Psoas muscle (tissue), 7 donors: ENCODE measurements at regions not wholly inside any gene's neighbourhood (a gene's known extent, or its start where the extent isn't known, plus 50 kb on each side); places are given as distances from the start of the nearest gene placed in this dataset.

ENCODE experiments used
- ATAC-seq, 4 donors: fragments of 200-7000 bp; cut with Tn5 transposase; one replicate each; pipeline ENCODE4 v1.9.1; 2020; ENCODE audit warnings: moderate library complexity in 3 of 4, mild to moderate bottlenecking in 2 of 4
- DNase-seq, 2 donors: peaks; one replicate each; pipeline ENCODE4 v3.0.0-alpha.2; 2020
- H3K27ac ChIP-seq: fragments of 200-600 bp; one replicate; pipeline ENCODE4 v1.8.0; 2022
- H3K27me3 ChIP-seq, 3 donors: fragments of 200-600 bp in 1 of 3; one replicate each; pipeline versions ENCODE4 v1.6.1 to v1.8.0; 2013 to 2022; ENCODE audit warnings: low read length in 2 of 3, mild to moderate bottlenecking in 2 of 3, moderate library complexity in 1 of 3; ENCODE audit not compliant: insufficient read depth in 3 of 3
- H3K36me3 ChIP-seq, 2 donors: fragments of 200-600 bp in 1 of 2; one replicate each; pipeline versions ENCODE4 v1.6.1 to v1.8.0; 2013 to 2022; ENCODE audit warnings: low read depth in 1 of 2, mild to moderate bottlenecking in 1 of 2, moderate library complexity in 1 of 2; ENCODE audit not compliant: insufficient read depth in 1 of 2
- H3K4me1 ChIP-seq: fragments of 200-600 bp; one replicate; pipeline ENCODE4 v1.8.0; 2022
- H3K4me3 ChIP-seq: fragments of 200-600 bp; one replicate; pipeline ENCODE4 v1.8.0; 2022; ENCODE audit warnings: mild to moderate bottlenecking
- H3K9me3 ChIP-seq: fragments of 200-600 bp; one replicate; pipeline ENCODE4 v1.8.0; 2022
- CTCF ChIP-seq: fragments of 200-600 bp; IDR thresholded peaks from one replicate; pipeline ENCODE4 v1.8.0; 2022; ENCODE audit warnings: antibody characterized with exemption
- WGBS, 3 donors: extraction: QIAGEN DNeasy Blood & Tissue Kit; methylation state at CpG; one replicate each; pipeline versions ENCODE4 v1.1.6 to v1.1.7; 2013; 5-methylcytosine and 5-hydroxymethylcytosine counted together
- intact Hi-C, 2 donors: fragments of 100-400 bp; cut with DNase I; formaldehyde crosslinking; loops; one replicate each; pipeline versions ENCODE4 v1.11.0 to v1.14.2; 2022
- donor health status: healthy with polysubstance abuse.
- donor health status: DM: no; HTN: no; CAD: no; lungs with moderate emphysema.
- donor health status: Bipolar disorder and iron deficiency.
- donor health status: healthy.
- donor health status: DM: yes; HTN: yes; CAD: no.
- donor health status: DM: no; HTN: no; CAD: no.
- donor health status: DM: yes; HTN: yes; CAD: no.

GRCh38 chr6:56752534-56752933 lies 109.8 kb upstream of the DST start:
- Histone ChIP-seq H3K36me3 (no peaks in the 10 kb centered on the region), H3K9me3 (no peaks in the 10 kb centered on the region), H3K27ac (peak overlapping the region; percentile 71), H3K4me3 (no peak overlapping the region), H3K4me1 (peaks cover 68% of the 10 kb centered on the region), H3K27me3 (no peaks in the 10 kb centered on the region)
- 90 to 98% (median 98%) methylated on average over 3 to 4 of the region's 4 CpGs for WGBS, 3 donors
- intact Hi-C loops, result no loop called here
- ATAC-seq (no peak), DNase-seq (no peak)
- TF ChIP-seq CTCF, result no peak

GRCh38 chr6:56752009-56752408 lies 109.3 kb upstream of the DST start:
- intact Hi-C loops, result no loop called here
- H3K9me3 ChIP-seq, result no peaks in the 10 kb centered on the region
- no peaks in the 10 kb centered on the region for H3K36me3 ChIP-seq
- H3K27me3 ChIP-seq, result no peaks in the 10 kb centered on the region
- peaks cover 68% of the 10 kb centered on the region for H3K4me1 ChIP-seq
- peak in 3 of 4 donors; percentile 56 to 70 (median 60) for ATAC-seq
- no peak for DNase-seq
- TF ChIP-seq CTCF, result no peak
- H3K4me3 ChIP-seq, result no peak overlapping the region
- peak overlapping the region; percentile 71 for H3K27ac ChIP-seq

GRCh38 chr6:56751604-56752003 lies 108.9 kb upstream of the DST start:
- 82 to 90% (median 89%) methylated on average over 1 of the region's 1 CpG for WGBS, 3 donors
- intact Hi-C loops, result no loop called here
- ATAC-seq, result no peak

GRCh38 chr6:56750686-56751085 lies 108.0 kb upstream of the DST start:
- DNase-seq, result no peak
- intact Hi-C loops, result no loop called here
- Histone ChIP-seq H3K36me3 (no peaks in the 10 kb centered on the region), H3K4me1 (peaks cover 62% of the 10 kb centered on the region), H3K9me3 (no peaks in the 10 kb centered on the region), H3K4me3 (no peak overlapping the region), H3K27ac (peak overlapping the region; percentile 71), H3K27me3 (no peaks in the 10 kb centered on the region)
- ATAC-seq, result no peak
- TF ChIP-seq CTCF, result no peak

More at GRCh38 chr6:56751604-56752003, 108.9 kb upstream of the DST start:
- DNase-seq, result no peak
- Histone ChIP-seq H3K4me3 (no peak overlapping the region), H3K4me1 (peaks cover 68% of the 10 kb centered on the region), H3K9me3 (no peaks in the 10 kb centered on the region), H3K36me3 (no peaks in the 10 kb centered on the region), H3K27ac (peak overlapping the region; percentile 71), H3K27me3 (no peaks in the 10 kb centered on the region)
- no peak for TF ChIP-seq CTCF

- peaks cover 59% of the 10 kb centered on the region for H3K4me1 ChIP-seq
- intact Hi-C loops, result loop anchor here in 1 of 2 donors (5.0 kb wide), 1 partner anchor 37 kb away; no protein-coding TSS in a partner anchor
- DNase-seq (no peak), ATAC-seq (peak; percentile 70 to 83 (median 79))
- H3K4me3 ChIP-seq, result no peak overlapping the region
- peak overlapping the region; percentile 71 for H3K27ac ChIP-seq
- 95 to 98% (median 97%) methylated on average over 3 of the region's 3 CpGs for WGBS, 3 donors
- no peaks in the 10 kb centered on the region for H3K9me3 ChIP-seq
- H3K27me3 ChIP-seq, result no peaks in the 10 kb centered on the region
- no peak for TF ChIP-seq CTCF
- no peaks in the 10 kb centered on the region for H3K36me3 ChIP-seq
Observed at GRCh38 chr6:56749632-56750151, 107.0 kb upstream of the DST start.
